ENCODE measurements at regions not wholly inside any gene's neighbourhood (a gene's known extent, or its start where the extent isn't known, plus 50 kb on each side); places are given as distances from the start of the nearest gene placed in this dataset.
A peak's percentile ranks its signal among the peaks of the same experiment; 100 is the strongest.

DNA sequence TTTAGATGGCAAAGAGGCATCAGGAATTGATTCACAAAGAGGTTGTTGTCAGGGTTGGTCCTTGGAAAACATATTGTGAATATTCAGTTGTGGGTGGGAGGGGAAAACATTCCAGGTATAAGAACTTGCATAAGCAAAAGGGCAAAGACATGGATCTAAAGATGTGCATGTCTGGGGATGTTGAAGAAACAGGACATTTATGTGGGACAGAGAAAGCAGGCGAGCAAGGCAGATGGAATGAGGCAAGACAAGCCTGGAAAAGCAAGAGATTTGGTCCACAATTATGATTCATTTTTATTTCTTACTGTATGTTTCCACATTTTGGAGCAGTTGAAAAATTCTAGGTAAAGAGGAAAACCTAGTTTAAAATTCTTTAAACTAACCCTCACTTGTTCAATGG lies 134.9 kb upstream of the CXXC4 start:
- TF ChIP-seq, protein P1, sequence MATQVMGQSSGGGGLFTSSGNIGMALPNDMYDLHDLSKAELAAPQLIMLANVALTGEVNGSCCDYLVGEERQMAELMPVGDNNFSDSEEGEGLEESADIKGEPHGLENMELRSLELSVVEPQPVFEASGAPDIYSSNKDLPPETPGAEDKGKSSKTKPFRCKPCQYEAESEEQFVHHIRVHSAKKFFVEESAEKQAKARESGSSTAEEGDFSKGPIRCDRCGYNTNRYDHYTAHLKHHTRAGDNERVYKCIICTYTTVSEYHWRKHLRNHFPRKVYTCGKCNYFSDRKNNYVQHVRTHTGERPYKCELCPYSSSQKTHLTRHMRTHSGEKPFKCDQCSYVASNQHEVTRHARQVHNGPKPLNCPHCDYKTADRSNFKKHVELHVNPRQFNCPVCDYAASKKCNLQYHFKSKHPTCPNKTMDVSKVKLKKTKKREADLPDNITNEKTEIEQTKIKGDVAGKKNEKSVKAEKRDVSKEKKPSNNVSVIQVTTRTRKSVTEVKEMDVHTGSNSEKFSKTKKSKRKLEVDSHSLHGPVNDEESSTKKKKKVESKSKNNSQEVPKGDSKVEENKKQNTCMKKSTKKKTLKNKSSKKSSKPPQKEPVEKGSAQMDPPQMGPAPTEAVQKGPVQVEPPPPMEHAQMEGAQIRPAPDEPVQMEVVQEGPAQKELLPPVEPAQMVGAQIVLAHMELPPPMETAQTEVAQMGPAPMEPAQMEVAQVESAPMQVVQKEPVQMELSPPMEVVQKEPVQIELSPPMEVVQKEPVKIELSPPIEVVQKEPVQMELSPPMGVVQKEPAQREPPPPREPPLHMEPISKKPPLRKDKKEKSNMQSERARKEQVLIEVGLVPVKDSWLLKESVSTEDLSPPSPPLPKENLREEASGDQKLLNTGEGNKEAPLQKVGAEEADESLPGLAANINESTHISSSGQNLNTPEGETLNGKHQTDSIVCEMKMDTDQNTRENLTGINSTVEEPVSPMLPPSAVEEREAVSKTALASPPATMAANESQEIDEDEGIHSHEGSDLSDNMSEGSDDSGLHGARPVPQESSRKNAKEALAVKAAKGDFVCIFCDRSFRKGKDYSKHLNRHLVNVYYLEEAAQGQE (IDR thresholded peaks at IDR 0.05; ENCODE audit: insufficient read depth in 1 of 2, low read depth in 2 of 2, low read length in 2 of 2): no peak
- TF ChIP-seq TAF1 (IDR thresholded peaks at IDR 0.05; ENCODE audit: borderline replicate concordance, insufficient read depth, low read length) (no peak), POLR2AphosphoS5 (IDR thresholded peaks at IDR 0.05; ENCODE audit: low read depth, low read length) (no peak), FOXP2 (optimal IDR thresholded peaks at IDR 0.05; ENCODE audit: borderline replicate concordance, extremely low read depth, extremely low read length, insufficient read depth) (no peak), SIN3A (IDR thresholded peaks at IDR 0.05; ENCODE audit: borderline replicate concordance, insufficient read depth, low read length) (no peak)

DNA sequence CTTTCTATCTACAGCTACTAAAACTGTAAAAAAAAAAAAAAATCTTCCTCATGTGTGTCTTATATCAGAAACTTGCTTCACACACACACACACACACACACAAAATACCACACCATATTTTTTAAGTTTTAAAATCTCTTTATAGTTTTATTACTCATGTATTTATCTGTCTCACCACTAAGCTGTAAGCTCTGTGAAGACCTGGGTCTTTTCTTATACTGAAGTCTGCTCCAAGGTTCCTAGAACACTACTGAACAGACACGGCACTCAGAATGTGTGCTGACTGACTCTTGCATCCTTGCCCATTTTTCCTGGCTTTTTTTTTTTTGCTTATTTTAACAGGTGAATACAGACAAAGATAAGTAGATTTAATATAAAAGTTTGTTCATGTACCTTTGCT lies 135.6 kb upstream of the CXXC4 start:
- TF ChIP-seq TAF1 (IDR thresholded peaks at IDR 0.05; ENCODE audit: borderline replicate concordance, insufficient read depth, low read length): no peak
- TF ChIP-seq SIN3A (IDR thresholded peaks at IDR 0.05; ENCODE audit: borderline replicate concordance, insufficient read depth, low read length): no peak
- TF ChIP-seq, protein P1 (IDR thresholded peaks at IDR 0.05; ENCODE audit: insufficient read depth in 1 of 2, low read depth in 2 of 2, low read length in 2 of 2): no peak
- TF ChIP-seq FOXP2 (optimal IDR thresholded peaks at IDR 0.05; ENCODE audit: borderline replicate concordance, extremely low read depth, extremely low read length, insufficient read depth): no peak

DNA sequence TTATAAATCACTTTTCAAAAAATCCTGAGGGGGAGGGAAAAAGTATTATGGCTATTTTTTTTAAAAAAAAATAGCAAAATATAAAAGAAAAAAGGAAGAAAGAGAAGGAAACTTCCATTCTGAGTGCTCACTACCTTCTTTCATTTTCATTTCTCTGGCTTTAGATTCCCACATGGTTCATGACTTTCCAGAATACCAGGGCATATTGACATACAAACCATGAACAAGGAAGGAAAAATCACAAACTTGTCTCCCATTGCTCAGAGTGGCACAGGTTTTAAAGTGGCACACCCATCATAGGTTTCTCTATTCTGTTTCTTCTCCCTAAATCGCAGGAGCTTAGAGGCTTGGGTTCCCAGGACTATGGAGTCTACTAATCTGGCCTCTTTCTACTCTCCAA lies 136.3 kb upstream of the CXXC4 start:
- no peak for TF ChIP-seq SIN3A (IDR thresholded peaks at IDR 0.05; ENCODE audit: borderline replicate concordance, insufficient read depth, low read length)
- TF ChIP-seq TAF1 (IDR thresholded peaks at IDR 0.05; ENCODE audit: borderline replicate concordance, insufficient read depth, low read length): no peak
- TF ChIP-seq, protein P1 (IDR thresholded peaks at IDR 0.05; ENCODE audit: insufficient read depth in 1 of 2, low read depth in 2 of 2, low read length in 2 of 2): no peak
- TF ChIP-seq POLR2AphosphoS5 (IDR thresholded peaks at IDR 0.05; ENCODE audit: low read depth, low read length): no peak
- TF ChIP-seq FOXP2 (optimal IDR thresholded peaks at IDR 0.05; ENCODE audit: borderline replicate concordance, extremely low read depth, extremely low read length, insufficient read depth): no peak

DNA sequence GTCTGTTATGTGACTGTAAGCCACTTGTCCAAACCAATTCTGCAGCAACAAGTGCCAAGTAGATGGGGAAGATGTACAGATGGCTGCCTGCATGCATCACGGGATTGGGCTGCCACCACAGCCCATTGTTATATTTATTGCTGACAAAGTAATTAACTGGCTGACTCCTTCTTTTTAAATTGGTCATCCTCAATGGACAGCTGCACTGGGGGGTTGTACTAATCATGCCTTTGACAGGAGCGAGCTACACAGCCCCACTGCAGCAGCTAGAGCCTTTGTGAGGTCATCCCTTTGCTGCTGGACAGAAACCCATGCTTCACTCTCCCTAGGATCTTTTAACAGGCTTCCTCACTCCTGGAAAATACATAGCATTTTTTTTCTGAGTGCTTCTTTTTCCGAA lies 146.7 kb upstream of the CXXC4 start:
- TF ChIP-seq POLR2AphosphoS5 (IDR thresholded peaks at IDR 0.05; ENCODE audit: low read depth, low read length): no peak
- TF ChIP-seq, protein P1 (IDR thresholded peaks at IDR 0.05; ENCODE audit: insufficient read depth in 1 of 2, low read depth in 2 of 2, low read length in 2 of 2): peak; percentile 58 to 83

DNA sequence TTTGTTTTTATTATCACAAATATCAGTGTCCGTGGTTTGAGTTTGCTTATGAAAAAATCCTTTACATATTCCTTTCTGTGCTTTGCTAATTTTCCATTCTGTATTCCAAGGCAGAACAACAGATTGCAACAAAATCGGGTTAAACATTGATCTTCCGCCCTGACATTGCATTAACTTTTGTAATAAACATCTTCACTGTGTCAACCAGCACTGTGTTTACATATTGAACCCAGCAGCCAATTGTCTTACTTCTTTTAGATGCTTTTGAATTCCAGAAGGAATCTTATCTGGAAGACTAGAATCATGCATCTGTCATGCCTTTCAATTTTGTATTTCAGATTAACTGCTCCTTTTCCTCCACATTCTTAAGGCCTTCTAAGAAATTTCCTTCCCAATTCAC lies 147.8 kb upstream of the CXXC4 start:
- TF ChIP-seq FOXP2 (optimal IDR thresholded peaks at IDR 0.05; ENCODE audit: borderline replicate concordance, extremely low read depth, extremely low read length, insufficient read depth): no peak
- no peak for TF ChIP-seq SIN3A (IDR thresholded peaks at IDR 0.05; ENCODE audit: borderline replicate concordance, insufficient read depth, low read length)
- no peak for TF ChIP-seq POLR2AphosphoS5 (IDR thresholded peaks at IDR 0.05; ENCODE audit: low read depth, low read length)

Measured in PFSK-1 (cell line).